Choroid plexus epithelial cell (primary cell): ENCODE measurements at regions not wholly inside any gene's neighbourhood (a gene's known extent, or its start where the extent isn't known, plus 50 kb on each side); places are given as distances from the start of the nearest gene placed in this dataset.
A peak's percentile ranks its signal among the peaks of the same experiment; 100 is the strongest.

Source experiments
- DNase-seq: peaks from one replicate; pipeline ENCODE4 v3.0.0-alpha.2; 2010; ENCODE audit warnings: low read depth
- H3K4me3 ChIP-seq: 2 replicates; pipeline ENCODE4 v1.5.1; 2011; ENCODE audit warnings: low read depth, mild to moderate bottlenecking, control low read depth, low read length, moderate library complexity
- CTCF ChIP-seq: conservative IDR thresholded peaks from 2 replicates; pipeline ENCODE4 v1.5.1; 2011; ENCODE audit warnings: low read depth, mild to moderate bottlenecking, control low read depth, inconsistent platforms, low read length, moderate library complexity

GRCh38 chr2:226575928-226576327, 223.7 kb downstream of the IRS1 start:
- H3K4me3 ChIP-seq = no peak overlapping the region
- peak; percentile 40 for DNase-seq
- TF ChIP-seq CTCF = no peak

- no peak for TF ChIP-seq CTCF
- no peak for DNase-seq
- H3K4me3 ChIP-seq = no peak overlapping the region
Observed at GRCh38 chr2:226573158-226573557, 226.5 kb downstream of the IRS1 start.

- DNase-seq = no peak
- no peak overlapping the region for H3K4me3 ChIP-seq
- no peak for TF ChIP-seq CTCF
Observed at GRCh38 chr2:226564667-226565066, 235.0 kb downstream of the IRS1 start.

GRCh38 chr2:226561962-226562361, 237.7 kb downstream of the IRS1 start:
- no peak for DNase-seq
- H3K4me3 ChIP-seq = no peak overlapping the region
- TF ChIP-seq CTCF = no peak

GRCh38 chr2:226560325-226560724, 239.3 kb downstream of the IRS1 start:
- no peak for TF ChIP-seq CTCF
- DNase-seq = no peak
- H3K4me3 ChIP-seq = no peak overlapping the region

GRCh38 chr2:226559536-226559935, 240.1 kb downstream of the IRS1 start:
- H3K4me3 ChIP-seq = no peak overlapping the region
- no peak for DNase-seq
- no peak for TF ChIP-seq CTCF

- TF ChIP-seq CTCF = no peak
- H3K4me3 ChIP-seq = no peak overlapping the region
- no peak for DNase-seq
Observed at GRCh38 chr2:226558418-226558817, 241.2 kb downstream of the IRS1 start.
